ENCODE measurements at regions not wholly inside any gene's neighbourhood (a gene's known extent, or its start where the extent isn't known, plus 50 kb on each side); places are given as distances from the start of the nearest gene placed in this dataset.
A peak's percentile ranks its signal among the peaks of the same experiment; 100 is the strongest.
"Not testable (repeated sequence)": the region's sequence is repeated elsewhere in the genome, so short reads cannot be mapped to it uniquely, and the experiment has no call there.

- H3K4me3 ChIP-seq, result no peak overlapping the region
- DNase-seq (ENCODE audit: low spot score), result no peak
- peak overlapping the region; percentile 22 to 80 for H3K27ac ChIP-seq
- TF ChIP-seq CTCF (IDR thresholded peaks at IDR 0.05), result no peak
These were observed 110.3 kb upstream of the TCF21 start for GRCh38 chr6:133778414-133779130.

- Histone ChIP-seq H3K4me3 (no peak overlapping the region), H3K27ac (peak overlapping the region in 1 of 2 donors; percentile 52)
- no peak for TF ChIP-seq CTCF (IDR thresholded peaks at IDR 0.05)
- no peak for DNase-seq (ENCODE audit: low spot score)
These were observed 108.8 kb upstream of the TCF21 start for GRCh38 chr6:133779916-133780695.

GRCh38 chr6:133786016-133786415 is 102.9 kb upstream of the TCF21 start:
- TF ChIP-seq CTCF (IDR thresholded peaks at IDR 0.05), result no peak
- no peak for DNase-seq (ENCODE audit: low spot score)
- Histone ChIP-seq H3K27ac (no peak overlapping the region), H3K4me3 (no peak overlapping the region)

GRCh38 chr6:133787122-133787521 is 101.8 kb upstream of the TCF21 start:
- TF ChIP-seq CTCF (IDR thresholded peaks at IDR 0.05), result no peak
- no peak for DNase-seq (ENCODE audit: low spot score)
- no peak overlapping the region for H3K4me3 ChIP-seq
- H3K27ac ChIP-seq, result no peak overlapping the region

GRCh38 chr6:133787859-133788505 is 100.9 kb upstream of the TCF21 start:
- no peak for TF ChIP-seq CTCF (IDR thresholded peaks at IDR 0.05)
- no peak overlapping the region for H3K4me3 ChIP-seq
- no peak for DNase-seq (ENCODE audit: low spot score)
- H3K27ac ChIP-seq, result no peak overlapping the region

GRCh38 chr6:133788556-133788955 is 100.4 kb upstream of the TCF21 start:
- no peak for DNase-seq (ENCODE audit: low spot score)
- H3K27ac ChIP-seq, result no peak overlapping the region
- H3K4me3 ChIP-seq, result no peak overlapping the region
- TF ChIP-seq CTCF (IDR thresholded peaks at IDR 0.05), result no peak

- not testable (repeated sequence) for H3K4me3 ChIP-seq; H3K27ac ChIP-seq; DNase-seq (ENCODE audit: low spot score)
These were observed 99.5 kb upstream of the TCF21 start for GRCh38 chr6:133789449-133789848.

GRCh38 chr6:133790756-133791155 is 98.2 kb upstream of the TCF21 start:
- not testable (repeated sequence) for DNase-seq (ENCODE audit: low spot score); H3K27ac ChIP-seq; H3K4me3 ChIP-seq

- DNase-seq (ENCODE audit: low spot score); H3K4me3 ChIP-seq: not testable (repeated sequence)
- peak overlapping the region; percentile 62 to 67 for H3K27ac ChIP-seq
These were observed 93.9 kb upstream of the TCF21 start for GRCh38 chr6:133795051-133795450.

Measured in coronary artery (tissue), 2 donors.